AG04449 (cell line): ENCODE measurements at regions not wholly inside any gene's neighbourhood (a gene's known extent, or its start where the extent isn't known, plus 50 kb on each side); places are given as distances from the start of the nearest gene placed in this dataset.

Experiments used
- CTCF ChIA-PET: fragments of 350-600 bp; formaldehyde crosslinking; extraction: SDS; loops from one replicate; lab custom pipeline; 2021; ENCODE audit warnings: antibody characterized with exemption; lab: Yijun Ruan, JAX
- POLR2A ChIA-PET: fragments of 400-600, 350-600 bp; formaldehyde crosslinking; extraction: SDS; loops from one replicate; lab custom pipeline; 2020; ENCODE audit warnings: antibody characterized with exemption, inconsistent platforms; lab: Yijun Ruan, JAX
- DNase-seq: peaks from one replicate; pipeline ENCODE4 v3.0.0-alpha.2; 2010; ENCODE audit warnings: low read depth, low spot score
- H3K4me3 ChIP-seq: 2 replicates; pipeline ENCODE4 v1.5.1; 2011; ENCODE audit warnings: low read depth, mild to moderate bottlenecking, control low read depth, low read length
- TF ChIP-seq, protein P1 (sequence below): IDR thresholded peaks from one replicate; pipeline ENCODE4 v1.5.1; 2011; ENCODE audit warnings: mild to moderate bottlenecking, moderate library complexity, low read length, control low read depth, inconsistent platforms; ENCODE audit not compliant: insufficient read depth; ENCODE audit errors: missing control alignments

DNA sequence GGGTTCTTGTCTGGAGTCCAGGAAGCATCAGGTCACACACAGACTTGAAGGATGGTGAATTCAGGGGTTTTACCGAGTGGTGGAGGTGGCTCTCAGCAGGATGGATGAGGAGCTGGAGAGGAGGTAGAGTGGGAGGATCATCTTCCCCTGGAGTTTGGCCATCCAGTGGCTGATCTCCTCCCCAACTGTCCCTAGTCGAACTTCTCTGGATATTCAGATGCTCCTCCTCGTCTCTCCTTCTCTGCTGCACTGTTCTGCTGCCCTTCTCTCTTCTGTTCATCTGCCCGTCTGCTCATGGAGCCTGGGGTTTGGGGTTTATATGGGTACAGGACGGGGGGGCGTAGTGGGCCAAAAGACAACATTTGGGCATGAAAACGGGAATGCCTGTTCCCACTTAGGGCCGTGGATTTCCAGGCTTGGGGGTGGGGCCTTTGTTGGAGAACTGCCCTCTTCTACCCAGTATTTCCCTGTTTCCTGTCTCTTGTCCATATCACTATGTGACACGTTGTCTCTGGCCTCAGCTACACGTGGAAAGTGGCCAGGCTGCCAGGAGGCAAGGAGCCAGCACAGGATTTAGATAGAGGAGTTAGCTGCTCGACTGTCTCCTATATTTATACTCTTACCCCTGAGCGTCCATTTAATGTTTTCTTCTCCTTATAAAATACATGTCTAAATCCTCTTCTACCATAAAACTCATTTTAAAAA lies 76.7 kb downstream of the SIPA1L2 start:
- POLR2A ChIA-PET, result no interaction called here
- TF ChIP-seq, protein P1, sequence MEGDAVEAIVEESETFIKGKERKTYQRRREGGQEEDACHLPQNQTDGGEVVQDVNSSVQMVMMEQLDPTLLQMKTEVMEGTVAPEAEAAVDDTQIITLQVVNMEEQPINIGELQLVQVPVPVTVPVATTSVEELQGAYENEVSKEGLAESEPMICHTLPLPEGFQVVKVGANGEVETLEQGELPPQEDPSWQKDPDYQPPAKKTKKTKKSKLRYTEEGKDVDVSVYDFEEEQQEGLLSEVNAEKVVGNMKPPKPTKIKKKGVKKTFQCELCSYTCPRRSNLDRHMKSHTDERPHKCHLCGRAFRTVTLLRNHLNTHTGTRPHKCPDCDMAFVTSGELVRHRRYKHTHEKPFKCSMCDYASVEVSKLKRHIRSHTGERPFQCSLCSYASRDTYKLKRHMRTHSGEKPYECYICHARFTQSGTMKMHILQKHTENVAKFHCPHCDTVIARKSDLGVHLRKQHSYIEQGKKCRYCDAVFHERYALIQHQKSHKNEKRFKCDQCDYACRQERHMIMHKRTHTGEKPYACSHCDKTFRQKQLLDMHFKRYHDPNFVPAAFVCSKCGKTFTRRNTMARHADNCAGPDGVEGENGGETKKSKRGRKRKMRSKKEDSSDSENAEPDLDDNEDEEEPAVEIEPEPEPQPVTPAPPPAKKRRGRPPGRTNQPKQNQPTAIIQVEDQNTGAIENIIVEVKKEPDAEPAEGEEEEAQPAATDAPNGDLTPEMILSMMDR, result no peak
- no peak overlapping the region for H3K4me3 ChIP-seq
- no peak for DNase-seq
- CTCF ChIA-PET, result no interaction called here

DNA sequence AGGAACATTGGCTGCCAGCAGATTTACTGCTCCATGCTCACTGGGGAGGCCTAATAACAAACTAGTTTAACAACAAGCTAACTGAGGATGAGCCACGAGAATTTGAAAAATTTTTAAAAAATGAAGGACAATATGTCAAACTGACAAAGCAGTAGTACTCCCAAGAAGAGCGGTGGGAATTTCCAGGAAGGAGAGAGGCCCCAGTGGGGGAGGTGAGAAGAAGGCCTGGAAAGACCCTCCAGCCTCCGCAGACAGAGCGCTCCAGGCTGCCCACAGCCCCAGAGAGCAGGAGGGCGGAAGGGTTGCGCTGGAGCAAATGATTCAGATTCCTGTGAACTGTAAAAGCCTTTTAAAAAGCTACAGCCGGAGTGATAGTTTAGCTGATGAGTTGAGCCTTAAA lies 78.5 kb downstream of the SIPA1L2 start:
- TF ChIP-seq, protein P1, result no peak
- H3K4me3 ChIP-seq, result no peak overlapping the region
- ChIA-PET POLR2A (no interaction called here), CTCF (no interaction called here)
- no peak for DNase-seq

DNA sequence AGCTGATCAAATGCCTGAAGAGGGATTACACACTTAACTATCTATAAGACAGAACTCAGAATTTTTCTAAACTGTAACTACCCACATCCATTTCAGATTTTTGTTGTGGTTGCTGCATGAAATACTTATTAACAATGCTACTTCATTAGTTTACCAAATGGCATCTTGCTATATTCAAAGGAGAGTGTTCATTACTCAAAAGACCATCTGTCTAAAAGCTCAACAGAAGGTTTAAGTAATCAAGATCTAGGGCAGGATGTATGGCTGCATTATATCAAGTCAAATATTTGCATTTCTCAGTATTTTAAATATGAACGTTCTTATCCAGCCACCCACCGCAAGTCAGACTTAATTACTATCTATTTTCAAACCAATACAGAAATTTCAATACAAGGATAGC lies 79.9 kb downstream of the SIPA1L2 start:
- TF ChIP-seq, protein P1, result no peak
- no peak for DNase-seq
- CTCF ChIA-PET, result no interaction called here

DNA sequence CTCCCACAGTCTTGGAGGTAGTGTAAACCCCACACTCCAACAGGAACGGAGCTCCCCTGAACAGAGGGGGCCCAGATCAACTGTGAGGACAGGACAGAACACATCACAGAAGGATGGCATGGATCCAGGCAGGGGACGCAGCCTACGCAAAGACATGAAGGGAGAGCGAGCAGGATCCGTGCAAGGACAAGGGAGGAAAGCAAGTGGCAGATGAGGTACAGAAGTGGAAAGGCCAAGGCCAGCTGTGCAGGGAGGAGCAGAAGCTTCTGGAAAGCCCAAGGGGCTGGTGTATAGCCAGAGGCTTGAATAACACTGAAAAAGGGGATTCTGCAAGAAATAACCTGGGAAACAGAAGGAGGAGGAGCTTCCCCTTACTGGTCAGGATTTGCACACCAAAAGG lies 81.2 kb downstream of the SIPA1L2 start:
- TF ChIP-seq, protein P1, result no peak
- H3K4me3 ChIP-seq, result no peak overlapping the region
- no peak for DNase-seq
- ChIA-PET CTCF (no interaction called here), POLR2A (no interaction called here)

More for the DNA sequence above, 79.9 kb downstream of the SIPA1L2 start:
- no peak overlapping the region for H3K4me3 ChIP-seq
- POLR2A ChIA-PET, result no interaction called here

GRCh38 chr1:232547938-232548484 lies 81.9 kb downstream of the SIPA1L2 start:
- no peak overlapping the region for H3K4me3 ChIP-seq
- CTCF ChIA-PET, result no interaction called here
- POLR2A ChIA-PET, result no interaction called here
- TF ChIP-seq, protein P1, result no peak
- DNase-seq, result no peak

DNA sequence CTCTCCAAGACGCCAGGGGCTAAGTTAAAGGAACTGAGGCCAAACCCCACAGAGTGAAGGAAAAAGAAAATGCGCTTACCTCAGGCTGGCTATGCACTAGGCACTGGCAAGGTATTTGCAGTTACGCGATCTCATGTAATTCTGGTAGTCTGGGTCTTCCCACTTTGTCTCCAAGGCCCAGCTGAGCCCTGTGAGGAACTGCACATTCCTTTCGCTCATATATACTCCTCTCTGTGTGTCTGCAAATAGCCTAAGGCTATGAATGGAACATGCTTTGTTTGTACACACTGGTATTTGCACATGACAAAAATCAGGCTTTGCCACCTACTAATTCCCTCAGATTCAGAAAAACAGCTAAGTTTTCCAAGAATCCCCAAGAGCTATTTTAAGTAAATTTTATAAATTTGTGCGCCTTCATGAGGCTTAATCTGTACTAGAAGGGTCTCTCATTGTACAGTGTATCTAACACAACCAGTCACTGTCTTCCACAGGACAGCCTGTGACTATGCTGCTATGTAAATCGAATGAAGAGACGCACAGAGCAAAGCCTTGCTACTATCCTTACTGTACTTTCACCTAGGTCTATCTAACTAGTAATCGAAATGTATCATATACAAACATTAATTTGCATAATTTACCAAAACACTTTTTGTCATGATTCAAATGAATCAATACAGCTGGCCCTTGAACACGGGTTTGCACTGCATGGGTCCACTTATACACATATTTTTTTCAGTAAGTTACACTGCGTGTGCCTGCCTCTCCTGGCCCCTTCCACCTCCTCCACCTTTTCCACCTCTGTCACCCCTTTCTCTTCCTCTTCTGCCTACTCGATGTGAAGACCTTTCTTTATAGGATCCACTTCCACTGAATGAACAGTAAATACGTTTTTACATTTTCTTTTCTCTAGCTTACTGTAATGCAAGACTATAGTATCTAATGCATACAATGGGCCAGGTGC lies 87.0 kb downstream of the SIPA1L2 start:
- H3K4me3 ChIP-seq, result no peak overlapping the region
- DNase-seq, result no peak
- ChIA-PET POLR2A (no interaction called here), CTCF (no interaction called here)
- TF ChIP-seq, protein P1, result no peak
